ENCODE measurements at regions not wholly inside any gene's neighbourhood (a gene's known extent, or its start where the extent isn't known, plus 50 kb on each side); places are given as distances from the start of the nearest gene placed in this dataset.

- no peak for DNase-seq (ENCODE audit: low read depth in 2 of 2)
- no peak for TF ChIP-seq CTCF (IDR thresholded peaks at IDR 0.05; ENCODE audit: low read depth, low read length)
- H3K4me3 ChIP-seq (replicated peaks in 1 of 2; ENCODE audit: low read depth in 2 of 2, low read length in 2 of 2) = no peak overlapping the region
These were observed 74.3 kb downstream of the NCOR2 start for GRCh38 chr12:124492879-124493808.

- no peak for TF ChIP-seq CTCF (IDR thresholded peaks at IDR 0.05; ENCODE audit: low read depth, low read length)
- no peak for DNase-seq (ENCODE audit: low read depth in 2 of 2)
- no peak overlapping the region for H3K4me3 ChIP-seq (replicated peaks in 1 of 2; ENCODE audit: low read depth in 2 of 2, low read length in 2 of 2)
These were observed 75.5 kb downstream of the NCOR2 start for GRCh38 chr12:124491856-124492420.

GRCh38 chr12:124491310-124491709 lies 76.1 kb downstream of the NCOR2 start:
- TF ChIP-seq CTCF (IDR thresholded peaks at IDR 0.05; ENCODE audit: low read depth, low read length) = no peak
- DNase-seq (ENCODE audit: low read depth in 2 of 2) = no peak
- no peak overlapping the region for H3K4me3 ChIP-seq (replicated peaks in 1 of 2; ENCODE audit: low read depth in 2 of 2, low read length in 2 of 2)

GRCh38 chr12:124490584-124491305 lies 76.7 kb downstream of the NCOR2 start:
- DNase-seq (ENCODE audit: low read depth in 2 of 2) = no peak
- no peak overlapping the region for H3K4me3 ChIP-seq (replicated peaks in 1 of 2; ENCODE audit: low read depth in 2 of 2, low read length in 2 of 2)
- TF ChIP-seq CTCF (IDR thresholded peaks at IDR 0.05; ENCODE audit: low read depth, low read length) = no peak

- no peak for TF ChIP-seq CTCF (IDR thresholded peaks at IDR 0.05; ENCODE audit: low read depth, low read length)
- no peak for DNase-seq (ENCODE audit: low read depth in 2 of 2)
- no peak overlapping the region for H3K4me3 ChIP-seq (replicated peaks in 1 of 2; ENCODE audit: low read depth in 2 of 2, low read length in 2 of 2)
These were observed 77.4 kb downstream of the NCOR2 start for GRCh38 chr12:124489915-124490583.

- no peak for DNase-seq (ENCODE audit: low read depth in 2 of 2)
- TF ChIP-seq CTCF (IDR thresholded peaks at IDR 0.05; ENCODE audit: low read depth, low read length) = no peak
- no peak overlapping the region for H3K4me3 ChIP-seq (replicated peaks in 1 of 2; ENCODE audit: low read depth in 2 of 2, low read length in 2 of 2)
These were observed 78.2 kb downstream of the NCOR2 start for GRCh38 chr12:124489220-124489619.
